ENCODE measurements at regions not wholly inside any gene's neighbourhood (a gene's known extent, or its start where the extent isn't known, plus 50 kb on each side); places are given as distances from the start of the nearest gene placed in this dataset.

GRCh38 chr10:8444630-8445029, 390.1 kb downstream of the GATA3 start:
- no peak for DNase-seq

- DNase-seq, result no peak
Measured at GRCh38 chr10:8445353-8445752, 390.9 kb downstream of the GATA3 start.

GRCh38 chr10:8449909-8450308, 395.4 kb downstream of the GATA3 start:
- DNase-seq, result no peak

GRCh38 chr10:8453587-8453986, 399.1 kb downstream of the GATA3 start:
- DNase-seq, result no peak

GRCh38 chr10:8454357-8454756, 399.9 kb downstream of the GATA3 start:
- no peak for DNase-seq

- no peak for DNase-seq
Measured at GRCh38 chr10:8455181-8455580, 400.7 kb downstream of the GATA3 start.

- no peak for DNase-seq
Measured at GRCh38 chr10:8456386-8456785, 401.9 kb downstream of the GATA3 start.

- DNase-seq, result no peak
Measured at GRCh38 chr10:8460626-8461025, 406.1 kb downstream of the GATA3 start.

GRCh38 chr10:8462565-8462964, 408.1 kb downstream of the GATA3 start:
- no peak for DNase-seq

- DNase-seq, result no peak
Measured at GRCh38 chr10:8463853-8464252, 409.4 kb downstream of the GATA3 start.

- no peak for DNase-seq
Measured at GRCh38 chr10:8468477-8468876, 414.0 kb downstream of the GATA3 start.

- DNase-seq, result no peak
Measured at GRCh38 chr10:8473205-8473604, 418.7 kb downstream of the GATA3 start.

GRCh38 chr10:8477300-8477699, 422.8 kb downstream of the GATA3 start:
- DNase-seq, result no peak

- no peak for DNase-seq
Measured at GRCh38 chr10:8481718-8482504, 427.4 kb downstream of the GATA3 start.

GRCh38 chr10:8485032-8485431, 430.5 kb downstream of the GATA3 start:
- DNase-seq, result no peak

- no peak for DNase-seq
Measured at GRCh38 chr10:8487346-8487745, 432.9 kb downstream of the GATA3 start.

- DNase-seq, result no peak
Measured at GRCh38 chr10:8489232-8489631, 434.7 kb downstream of the GATA3 start.

GRCh38 chr10:8489823-8490222, 435.3 kb downstream of the GATA3 start:
- DNase-seq, result no peak

- no peak for DNase-seq
Measured at GRCh38 chr10:8498290-8498689, 443.8 kb downstream of the GATA3 start.

GRCh38 chr10:8498881-8499280, 444.4 kb downstream of the GATA3 start:
- no peak for DNase-seq

GRCh38 chr10:8499312-8499711, 444.8 kb downstream of the GATA3 start:
- no peak for DNase-seq

GRCh38 chr10:8499752-8500390, 445.4 kb downstream of the GATA3 start:
- no peak for DNase-seq

GRCh38 chr10:8502573-8502972, 448.1 kb downstream of the GATA3 start:
- no peak for DNase-seq

- DNase-seq, result no peak
Measured at GRCh38 chr10:8504499-8504898, 450.0 kb downstream of the GATA3 start.

- no peak for DNase-seq
Measured at GRCh38 chr10:8507156-8507555, 452.7 kb downstream of the GATA3 start.
